Lower lobe of right lung (tissue), 2 donors: ENCODE measurements at regions not wholly inside any gene's neighbourhood (a gene's known extent, or its start where the extent isn't known, plus 50 kb on each side); places are given as distances from the start of the nearest gene placed in this dataset.

Experiments
- ATAC-seq, 2 donors: fragments of 200-7000 bp; cut with Tn5 transposase; one replicate each; pipeline ENCODE4 v1.9.1; 2020 to 2022; ENCODE audit warnings: mild to moderate bottlenecking in 2 of 2, moderate library complexity in 2 of 2
- DNase-seq: peaks from one replicate; pipeline ENCODE4 v3.0.0-alpha.2; 2020
- H3K27ac ChIP-seq: fragments of 200-600 bp; one replicate; pipeline ENCODE4 v1.8.0; 2022
- H3K27me3 ChIP-seq: fragments of 200-600 bp; one replicate; pipeline ENCODE4 v1.8.0; 2022; ENCODE audit warnings: low read depth
- H3K36me3 ChIP-seq: fragments of 200-600 bp; one replicate; pipeline ENCODE4 v1.8.0; 2022; ENCODE audit warnings: mild to moderate bottlenecking
- H3K4me1 ChIP-seq: fragments of 200-600 bp; one replicate; pipeline ENCODE4 v1.8.0; 2022
- H3K4me3 ChIP-seq: fragments of 200-600 bp; one replicate; pipeline ENCODE4 v1.8.0; 2022; ENCODE audit warnings: mild to moderate bottlenecking
- H3K9me3 ChIP-seq: fragments of 200-600 bp; one replicate; pipeline ENCODE4 v1.8.0; 2022
- CTCF ChIP-seq: fragments of 200-600 bp; IDR thresholded peaks from one replicate; pipeline ENCODE4 v1.8.0; 2022; ENCODE audit warnings: antibody characterized with exemption, mild to moderate bottlenecking
- intact Hi-C: fragments of 100-400 bp; cut with DNase I; formaldehyde crosslinking; loops from one replicate; pipeline ENCODE4 v1.11.0; 2022
- donor health status: DM: no; HTN: yes; CAD: no; lungs with severe emphysema.

GRCh38 chr10:37563107-37563714 is 294.2 kb downstream of the ZNF248 start:
- no peaks in the 10 kb centered on the region for H3K9me3 ChIP-seq
- no peak overlapping the region for H3K4me3 ChIP-seq
- no peaks in the 10 kb centered on the region for H3K27me3 ChIP-seq
- no peaks in the 10 kb centered on the region for H3K4me1 ChIP-seq
- DNase-seq (no peak), ATAC-seq (peak in 1 of 2 donors; percentile 73)
- TF ChIP-seq CTCF: no peak
- H3K36me3 ChIP-seq: no peaks in the 10 kb centered on the region
- intact Hi-C loops: no loop called here
- H3K27ac ChIP-seq: no peak overlapping the region

GRCh38 chr10:37552881-37553280 is 304.5 kb downstream of the ZNF248 start:
- ATAC-seq (no peak), DNase-seq (no peak)
- Histone ChIP-seq H3K9me3 (no peaks in the 10 kb centered on the region), H3K27ac (no peak overlapping the region), H3K4me1 (no peaks in the 10 kb centered on the region), H3K27me3 (no peaks in the 10 kb centered on the region), H3K36me3 (no peaks in the 10 kb centered on the region), H3K4me3 (no peak overlapping the region)
- intact Hi-C loops: no loop called here
- no peak for TF ChIP-seq CTCF

GRCh38 chr10:37549054-37549453 is 308.4 kb downstream of the ZNF248 start:
- H3K27ac ChIP-seq: no peak overlapping the region
- intact Hi-C loops: no loop called here
- DNase-seq: no peak
- no peaks in the 10 kb centered on the region for H3K9me3 ChIP-seq
- no peaks in the 10 kb centered on the region for H3K27me3 ChIP-seq
- ATAC-seq: no peak
- TF ChIP-seq CTCF: no peak
- H3K4me1 ChIP-seq: no peaks in the 10 kb centered on the region
- no peaks in the 10 kb centered on the region for H3K36me3 ChIP-seq
- H3K4me3 ChIP-seq: no peak overlapping the region

GRCh38 chr10:37535459-37536246 is 321.8 kb downstream of the ZNF248 start:
- TF ChIP-seq CTCF: no peak
- intact Hi-C loops: no loop called here
- Histone ChIP-seq H3K27me3 (no peaks in the 10 kb centered on the region), H3K27ac (no peak overlapping the region), H3K9me3 (no peaks in the 10 kb centered on the region), H3K36me3 (no peaks in the 10 kb centered on the region), H3K4me3 (no peak overlapping the region), H3K4me1 (no peaks in the 10 kb centered on the region)
- DNase-seq (no peak), ATAC-seq (no peak)

GRCh38 chr10:37534166-37534565 is 323.2 kb downstream of the ZNF248 start:
- no peaks in the 10 kb centered on the region for H3K36me3 ChIP-seq
- TF ChIP-seq CTCF: no peak
- ATAC-seq (no peak), DNase-seq (no peak)
- H3K27ac ChIP-seq: no peak overlapping the region
- no peaks in the 10 kb centered on the region for H3K4me1 ChIP-seq
- intact Hi-C loops: no loop called here
- no peaks in the 10 kb centered on the region for H3K9me3 ChIP-seq
- H3K27me3 ChIP-seq: no peaks in the 10 kb centered on the region
- H3K4me3 ChIP-seq: no peak overlapping the region
